ENCODE measurements at regions not wholly inside any gene's neighbourhood (a gene's known extent, or its start where the extent isn't known, plus 50 kb on each side); places are given as distances from the start of the nearest gene placed in this dataset.

DNA sequence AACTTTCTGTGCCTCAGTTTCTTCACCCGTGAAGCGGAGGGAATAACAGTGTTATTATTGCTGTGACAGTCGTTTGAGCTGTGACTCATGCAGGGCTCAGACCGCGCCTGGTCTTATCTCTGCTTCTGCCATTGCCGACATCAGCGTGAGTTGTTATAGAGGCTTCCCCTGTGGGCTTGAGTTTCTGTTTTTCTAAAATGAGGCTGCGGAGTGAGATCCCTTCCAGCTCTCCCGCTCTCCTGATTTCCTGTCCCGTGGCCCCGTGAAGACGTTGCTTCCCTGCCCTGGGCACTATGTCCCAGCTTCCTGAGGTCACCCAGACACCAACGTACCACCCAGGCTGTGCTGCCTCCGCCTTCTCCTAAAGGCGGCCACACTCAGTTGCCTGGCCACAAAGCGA lies 278.5 kb downstream of the BMP7 start:
- Histone ChIP-seq H3K9ac (ENCODE audit: control insufficient read depth, insufficient read depth, low read length) (no peak overlapping the region), H3K4me2 (ENCODE audit: control insufficient read depth, insufficient read depth) (no peak overlapping the region), H3K27ac (ENCODE audit: control insufficient read depth, insufficient read depth) (no peak overlapping the region), H3K36me3 (ENCODE audit: control insufficient read depth in 2 of 2, insufficient read depth in 2 of 2, low read length in 1 of 2) (no peaks in the 10 kb centered on the region), H3K9me3 (replicated peaks; ENCODE audit: control insufficient read depth, insufficient read depth, low read length) (no peaks in the 10 kb centered on the region), H3K27me3 (replicated peaks in 1 of 2; ENCODE audit: control insufficient read depth in 2 of 2, insufficient read depth in 2 of 2, low read length in 1 of 2) (peaks cover 0 to 2% of the 10 kb centered on the region in 2 experiments; a peak in 2 of 4 replicates), H3K4me1 (ENCODE audit: control insufficient read depth, insufficient read depth, low read length) (no peaks in the 10 kb centered on the region), H3K4me3 (no peak overlapping the region), H3K79me2 (ENCODE audit: control insufficient read depth, insufficient read depth, low read length) (no peaks in the 10 kb centered on the region), H4K20me1 (ENCODE audit: control insufficient read depth, insufficient read depth) (no peaks in the 10 kb centered on the region), H2AFZ (ENCODE audit: control insufficient read depth, low read depth, low read length) (no peak overlapping the region)
- ChIA-PET CTCF (no interaction called here), RAD21 (ENCODE audit: unreplicated experiment) (no interaction called here), POLR2A (no interaction called here), SMC1A (ENCODE audit: uncharacterized antibody, unreplicated experiment) (no interaction called here)
- intact Hi-C loops (cut with micrococcal nuclease; ENCODE audit: unreplicated experiment), result no loop called here
- 46% methylated on average over 16 of the region's 16 CpGs for WGBS (ENCODE audit: insufficient coverage, insufficient replicate concordance, low lambda C conversion rate, missing lambda C conversion rate)
- DNase-seq (ENCODE audit: low read depth, low spot score) (no peak), FAIRE-seq (no peak), ATAC-seq (no peak)
- in situ Hi-C loops (cut with MboI), result no loop called here
- TF ChIP-seq RELA (IDR thresholded peaks at IDR 0.05; ENCODE audit: borderline replicate concordance, partially characterized antibody) (no peak), KDM1A (IDR thresholded peaks at IDR 0.05; ENCODE audit: borderline replicate concordance) (no peak), SMC3 (IDR thresholded peaks at IDR 0.05; ENCODE audit: borderline replicate concordance, low read length) (no peak), ZSCAN29 (IDR thresholded peaks at IDR 0.05) (no peak), SP1 (IDR thresholded peaks at IDR 0.05; ENCODE audit: low read depth, low read length) (no peak), POLR2AphosphoS5 (IDR thresholded peaks at IDR 0.05; ENCODE audit: low read length) (no peak), BMI1 (IDR thresholded peaks at IDR 0.05; ENCODE audit: borderline replicate concordance) (no peak), FOS (IDR thresholded peaks at IDR 0.05; ENCODE audit: borderline replicate concordance, extremely low read depth, insufficient read length) (no peak)
- no TSS peak for BruUV-seq (replicated peaks)

DNA sequence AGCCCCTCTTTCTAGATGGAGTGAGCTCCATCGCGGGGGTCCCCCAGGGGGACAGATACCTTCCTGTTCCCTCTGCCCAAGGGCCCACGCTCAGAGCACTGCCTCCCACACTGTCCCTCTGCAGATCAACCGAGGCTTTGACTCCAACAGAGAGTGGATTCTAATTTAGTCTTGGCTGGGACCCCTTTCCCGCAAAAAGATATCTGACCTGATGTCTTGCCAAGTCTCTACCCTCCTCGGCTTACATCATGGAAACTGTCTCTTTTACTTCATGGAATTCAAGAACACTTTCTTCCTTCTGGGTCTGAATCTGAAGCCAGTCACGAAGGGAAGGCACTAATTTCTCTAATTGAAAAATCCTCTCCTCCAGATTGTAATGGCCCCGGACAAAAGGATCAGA lies 278.0 kb downstream of the BMP7 start:
- H3K36me3 ChIP-seq (ENCODE audit: control insufficient read depth in 2 of 2, insufficient read depth in 2 of 2, low read length in 1 of 2), result no peaks in the 10 kb centered on the region
- ChIA-PET POLR2A (no interaction called here), RAD21 (ENCODE audit: unreplicated experiment) (no interaction called here), CTCF (no interaction called here), SMC1A (ENCODE audit: uncharacterized antibody, unreplicated experiment) (no interaction called here)
- H2AFZ ChIP-seq (ENCODE audit: control insufficient read depth, low read depth, low read length), result no peak overlapping the region
- ATAC-seq (no peak), FAIRE-seq (no peak), DNase-seq (ENCODE audit: low read depth, low spot score) (no peak)
- no peak overlapping the region for H3K4me2 ChIP-seq (ENCODE audit: control insufficient read depth, insufficient read depth)
- no peaks in the 10 kb centered on the region for H3K9me3 ChIP-seq (replicated peaks; ENCODE audit: control insufficient read depth, insufficient read depth, low read length)
- H3K9ac ChIP-seq (ENCODE audit: control insufficient read depth, insufficient read depth, low read length), result no peak overlapping the region
- intact Hi-C loops (cut with micrococcal nuclease; ENCODE audit: unreplicated experiment) (no loop called here), in situ Hi-C loops (cut with MboI) (no loop called here)
- peaks cover 0 to 2% of the 10 kb centered on the region in 2 experiments; a peak in 2 of 4 replicates for H3K27me3 ChIP-seq (replicated peaks in 1 of 2; ENCODE audit: control insufficient read depth in 2 of 2, insufficient read depth in 2 of 2, low read length in 1 of 2)
- H4K20me1 ChIP-seq (ENCODE audit: control insufficient read depth, insufficient read depth), result no peaks in the 10 kb centered on the region
- H3K79me2 ChIP-seq (ENCODE audit: control insufficient read depth, insufficient read depth, low read length), result no peaks in the 10 kb centered on the region
- no peak overlapping the region for H3K4me3 ChIP-seq
- no TSS peak for BruUV-seq (replicated peaks)
- TF ChIP-seq BRCA1 (IDR thresholded peaks at IDR 0.05; ENCODE audit: low read depth, low read length), result no peak
- no peak for TF ChIP-seq MYB (IDR thresholded peaks at IDR 0.05; ENCODE audit: borderline replicate concordance, low read depth, low read length)
- TF ChIP-seq, protein P1, sequence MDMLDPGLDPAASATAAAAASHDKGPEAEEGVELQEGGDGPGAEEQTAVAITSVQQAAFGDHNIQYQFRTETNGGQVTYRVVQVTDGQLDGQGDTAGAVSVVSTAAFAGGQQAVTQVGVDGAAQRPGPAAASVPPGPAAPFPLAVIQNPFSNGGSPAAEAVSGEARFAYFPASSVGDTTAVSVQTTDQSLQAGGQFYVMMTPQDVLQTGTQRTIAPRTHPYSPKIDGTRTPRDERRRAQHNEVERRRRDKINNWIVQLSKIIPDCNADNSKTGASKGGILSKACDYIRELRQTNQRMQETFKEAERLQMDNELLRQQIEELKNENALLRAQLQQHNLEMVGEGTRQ (IDR thresholded peaks at IDR 0.05; ENCODE audit: borderline replicate concordance, low read depth, low read length), result no peak
- TF ChIP-seq BMI1 (IDR thresholded peaks at IDR 0.05; ENCODE audit: borderline replicate concordance), result no peak
- TF ChIP-seq, protein P2, sequence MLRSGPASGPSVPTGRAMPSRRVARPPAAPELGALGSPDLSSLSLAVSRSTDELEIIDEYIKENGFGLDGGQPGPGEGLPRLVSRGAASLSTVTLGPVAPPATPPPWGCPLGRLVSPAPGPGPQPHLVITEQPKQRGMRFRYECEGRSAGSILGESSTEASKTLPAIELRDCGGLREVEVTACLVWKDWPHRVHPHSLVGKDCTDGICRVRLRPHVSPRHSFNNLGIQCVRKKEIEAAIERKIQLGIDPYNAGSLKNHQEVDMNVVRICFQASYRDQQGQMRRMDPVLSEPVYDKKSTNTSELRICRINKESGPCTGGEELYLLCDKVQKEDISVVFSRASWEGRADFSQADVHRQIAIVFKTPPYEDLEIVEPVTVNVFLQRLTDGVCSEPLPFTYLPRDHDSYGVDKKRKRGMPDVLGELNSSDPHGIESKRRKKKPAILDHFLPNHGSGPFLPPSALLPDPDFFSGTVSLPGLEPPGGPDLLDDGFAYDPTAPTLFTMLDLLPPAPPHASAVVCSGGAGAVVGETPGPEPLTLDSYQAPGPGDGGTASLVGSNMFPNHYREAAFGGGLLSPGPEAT (IDR thresholded peaks at IDR 0.05; ENCODE audit: low read depth), result no peak
- H3K27ac ChIP-seq (ENCODE audit: control insufficient read depth, insufficient read depth), result no peak overlapping the region
- H3K4me1 ChIP-seq (ENCODE audit: control insufficient read depth, insufficient read depth, low read length), result no peaks in the 10 kb centered on the region
- 25% methylated on average over 8 of the region's 8 CpGs for WGBS (ENCODE audit: insufficient coverage, insufficient replicate concordance, low lambda C conversion rate, missing lambda C conversion rate)
